KG1 (cell line): ENCODE measurements at regions not wholly inside any gene's neighbourhood (a gene's known extent, or its start where the extent isn't known, plus 50 kb on each side); places are given as distances from the start of the nearest gene placed in this dataset.
A peak's percentile ranks its signal among the peaks of the same experiment; 100 is the strongest.
"Not testable (repeated sequence)": the region's sequence is repeated elsewhere in the genome, so short reads cannot be mapped to it uniquely, and the experiment has no call there.

Experiments used
- DNase-seq: peaks from one replicate; lab custom pipeline; 2025; lab: John Stamatoyannopoulos, UW

DNA sequence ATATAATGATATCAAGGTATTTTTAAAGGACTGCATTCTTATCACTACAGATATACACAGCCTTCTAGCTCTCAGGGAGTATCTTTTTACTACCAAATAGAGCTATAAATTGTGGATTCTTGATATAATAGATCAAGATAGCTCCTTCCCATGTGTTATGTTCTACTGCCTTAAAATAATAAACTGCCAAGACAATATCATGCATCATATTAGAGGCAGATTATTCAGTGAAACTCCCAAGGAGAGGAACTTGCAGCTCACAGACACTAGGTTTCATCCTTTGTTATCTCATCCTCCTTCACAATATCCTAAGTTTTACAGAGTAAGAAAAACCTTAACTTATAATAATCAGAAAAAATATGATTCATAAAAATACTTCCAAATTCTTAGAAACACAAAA is 802.8 kb downstream of the DIAPH3 start:
- DNase-seq = no peak

DNA sequence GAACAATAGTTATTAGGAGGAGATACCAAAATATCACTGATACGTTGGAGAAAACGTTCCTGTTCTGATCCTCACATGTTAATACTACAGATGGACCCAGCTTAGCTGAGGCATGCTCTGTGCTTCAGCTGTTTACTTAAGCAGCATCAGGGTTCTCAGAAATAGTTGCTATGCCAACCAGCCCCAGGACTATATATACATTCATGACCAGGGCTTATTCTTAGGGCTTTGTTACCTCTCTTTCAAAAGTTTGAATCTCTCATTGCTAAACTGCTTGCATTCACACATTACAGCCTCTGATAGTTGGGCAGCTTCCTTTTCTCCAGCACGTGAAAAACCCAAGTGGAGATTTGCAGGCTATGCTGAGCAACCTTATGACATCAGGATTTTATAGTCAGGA is 800.4 kb downstream of the DIAPH3 start:
- DNase-seq = no peak

DNA sequence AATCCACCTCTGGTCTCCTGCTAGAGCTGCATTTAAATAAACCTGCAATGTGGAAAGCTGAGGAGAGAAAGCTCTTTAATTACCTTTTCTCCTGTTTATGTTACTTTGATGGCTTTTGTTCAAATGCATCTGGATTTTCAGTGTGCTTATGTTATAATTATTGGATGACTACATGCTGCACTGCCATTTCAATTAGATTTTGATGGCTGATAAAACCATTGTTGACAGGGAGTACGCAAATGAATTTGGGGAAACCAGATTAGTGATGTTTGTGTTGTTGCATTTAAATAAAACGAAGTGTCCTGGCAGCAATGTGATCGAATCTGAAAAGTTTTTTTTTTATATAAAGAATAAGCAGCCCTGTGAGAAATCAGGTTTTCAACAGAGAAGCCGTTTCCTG is 799.8 kb downstream of the DIAPH3 start:
- no peak for DNase-seq

DNA sequence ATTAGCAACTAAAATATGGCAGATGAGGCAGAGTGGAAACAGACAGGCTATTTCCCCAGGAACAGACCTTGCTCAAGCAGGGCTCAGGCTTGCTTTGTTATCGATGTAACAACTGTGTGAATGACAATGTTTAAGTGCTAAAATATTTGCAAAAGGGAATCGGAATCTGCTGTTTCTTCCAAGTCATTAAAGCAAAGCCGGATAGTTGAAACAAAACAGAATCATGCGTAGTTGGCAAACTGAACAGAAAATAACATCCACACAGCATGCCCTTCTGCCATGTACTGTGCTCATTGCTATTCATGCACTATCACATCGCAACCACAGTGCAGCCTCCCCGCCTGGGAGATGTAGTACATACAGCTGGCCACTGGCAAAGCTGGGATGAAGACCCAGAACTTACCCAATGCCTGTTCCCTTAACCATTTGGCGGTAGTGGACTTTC is 799.1 kb downstream of the DIAPH3 start:
- DNase-seq = no peak

DNA sequence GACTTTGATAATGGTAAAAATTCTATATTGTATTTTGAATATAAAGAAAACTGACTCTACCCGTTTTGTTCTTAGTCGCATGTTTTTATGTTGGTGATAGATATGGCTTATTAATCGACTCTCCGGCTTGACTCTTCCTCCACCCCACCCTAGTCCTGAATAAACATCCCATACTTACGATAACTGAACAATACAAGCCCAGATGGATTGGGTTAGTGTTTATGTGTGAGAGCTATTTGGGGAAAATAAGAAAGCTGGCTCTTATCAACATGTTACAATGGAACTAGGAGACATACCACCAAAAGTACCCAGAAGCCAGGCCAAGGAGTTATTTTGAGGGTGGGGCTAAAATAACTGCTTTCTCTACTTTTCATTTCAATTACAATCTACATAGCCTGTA is 796.3 kb downstream of the DIAPH3 start:
- no peak for DNase-seq

DNA sequence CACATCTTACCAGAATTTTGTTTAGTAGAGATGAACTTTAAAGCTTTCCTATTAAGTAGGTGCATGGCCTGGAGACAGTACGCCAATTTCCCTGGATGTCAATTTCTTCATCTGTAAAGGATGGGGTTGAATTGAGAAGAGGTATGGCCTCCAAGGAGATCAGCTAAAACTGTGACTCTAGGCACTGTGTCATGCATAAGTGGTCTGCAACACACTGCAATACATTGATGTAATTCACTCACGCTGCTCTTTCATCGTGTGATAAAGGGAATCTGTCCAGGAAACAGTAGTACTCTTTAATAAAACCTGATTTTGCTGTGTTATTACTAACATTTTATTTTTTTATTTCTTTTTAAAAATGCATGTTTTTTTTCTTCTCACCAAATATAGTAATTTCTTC is 795.8 kb downstream of the DIAPH3 start:
- no peak for DNase-seq

DNA sequence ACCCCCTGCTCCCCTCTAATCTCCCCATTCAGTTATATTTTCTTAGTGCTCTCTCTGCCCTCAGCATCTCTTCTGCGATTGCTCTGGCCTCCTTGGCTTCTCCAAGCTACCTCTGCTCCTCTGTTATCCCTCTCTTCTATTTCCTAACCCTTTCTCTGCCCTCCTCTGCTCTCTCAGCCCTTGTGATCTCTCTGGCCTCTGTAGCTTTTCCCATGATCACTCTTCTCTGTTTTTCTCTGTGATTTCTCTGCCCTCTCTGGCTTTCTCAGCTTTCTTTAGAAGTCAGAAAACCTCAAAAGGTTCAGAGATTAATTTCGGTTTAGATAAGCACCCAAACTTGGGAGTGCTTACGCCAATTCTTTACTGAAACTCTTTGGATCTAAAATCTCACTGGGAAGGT is 795.0 kb downstream of the DIAPH3 start:
- no peak for DNase-seq

DNA sequence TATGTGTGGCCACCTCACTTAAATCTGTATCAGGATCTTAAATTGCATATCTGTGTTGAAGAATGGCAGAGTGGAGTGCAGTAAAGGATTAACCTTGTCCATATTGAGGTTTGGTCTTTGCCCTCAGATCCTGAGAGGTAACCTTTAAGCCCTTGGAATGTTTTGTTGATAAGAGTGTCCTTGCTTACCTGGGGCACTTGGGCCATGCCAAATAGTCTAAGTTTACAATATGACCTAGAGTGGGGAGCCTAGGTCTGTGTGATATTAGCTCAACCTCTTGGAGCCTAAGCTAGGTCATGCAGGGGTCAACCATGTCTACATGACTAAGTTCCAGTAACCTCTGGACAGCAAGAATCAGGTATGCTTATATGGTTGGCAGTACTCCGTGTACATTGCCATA is 792.5 kb downstream of the DIAPH3 start:
- DNase-seq = no peak

DNA sequence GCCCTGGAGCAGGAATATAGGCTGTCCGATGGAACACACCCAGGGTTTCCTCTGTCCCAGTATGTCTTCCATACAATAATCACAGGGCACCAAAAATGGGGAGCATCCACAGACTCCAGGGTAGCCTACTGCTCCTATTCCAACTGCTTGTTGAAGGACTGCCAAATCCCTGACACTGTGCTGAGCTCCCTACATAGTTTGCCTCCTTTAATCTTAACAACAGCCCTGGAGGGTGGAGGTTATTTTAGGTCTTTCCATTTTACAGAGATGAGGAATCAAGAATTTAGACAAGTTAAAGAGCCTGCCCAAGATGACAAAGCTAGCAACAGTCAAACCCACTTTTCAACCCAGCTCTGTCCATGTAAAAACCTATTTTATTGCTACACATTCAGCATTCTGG is 790.4 kb downstream of the DIAPH3 start:
- DNase-seq = no peak

DNA sequence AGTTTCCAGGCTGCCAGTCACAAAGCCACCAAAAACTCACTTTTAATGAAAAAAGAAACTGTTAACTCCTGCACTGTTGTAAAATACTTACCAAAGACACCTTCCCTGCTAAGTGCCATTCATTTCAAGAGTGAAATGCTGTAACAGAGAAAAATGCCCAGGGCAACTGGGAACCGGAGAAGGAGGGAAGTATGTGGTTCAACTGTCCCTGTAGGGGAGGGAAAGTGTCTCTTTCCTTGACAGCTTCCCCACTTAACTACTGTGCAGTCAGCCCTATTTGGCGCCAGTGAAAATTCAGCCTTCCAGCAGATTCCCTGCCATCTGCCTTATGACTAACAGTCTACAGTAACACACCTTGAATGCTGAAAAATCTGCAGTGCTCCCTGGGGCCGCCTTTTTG is 789.0 kb downstream of the DIAPH3 start:
- DNase-seq = no peak

DNA sequence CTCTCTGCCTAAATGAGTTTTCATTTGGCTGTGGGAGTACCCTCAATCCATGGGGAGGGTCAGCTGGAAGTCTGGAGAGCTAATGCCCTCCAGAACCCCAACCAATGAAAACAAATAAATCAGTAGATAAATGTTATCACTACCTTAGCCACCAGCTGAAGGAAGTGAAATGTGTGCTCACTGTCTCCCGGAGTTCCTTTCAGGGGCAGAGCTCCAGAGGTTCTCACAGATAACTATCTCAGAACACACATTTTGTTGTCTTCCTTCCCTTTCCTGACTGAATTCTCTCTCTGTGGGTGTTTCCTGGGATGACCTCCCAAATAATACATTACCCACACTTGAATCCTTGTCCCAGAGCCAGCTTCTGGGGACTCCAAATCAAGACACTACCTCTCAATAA is 779.6 kb downstream of the DIAPH3 start:
- no peak for DNase-seq

DNA sequence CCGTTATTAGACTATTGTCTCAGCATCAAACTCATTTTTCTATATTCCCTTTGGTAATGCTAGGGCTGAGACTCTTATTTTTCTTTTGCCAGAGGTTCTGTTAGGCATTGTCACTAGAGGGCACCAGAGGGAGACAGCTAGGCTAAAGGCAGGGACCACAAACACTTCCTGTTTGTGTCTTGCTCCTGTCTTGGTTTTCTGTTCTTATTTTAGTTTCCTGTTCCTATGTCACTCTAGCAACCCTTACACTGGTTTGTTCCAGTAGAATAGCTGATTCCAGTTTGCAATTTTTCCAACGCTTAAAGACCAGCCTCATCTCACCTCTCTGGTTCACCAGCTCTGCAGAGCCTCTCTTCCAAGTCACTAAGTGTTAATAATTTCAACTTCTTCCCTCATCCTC is 772.0 kb downstream of the DIAPH3 start:
- peak; percentile 84 for DNase-seq

DNA sequence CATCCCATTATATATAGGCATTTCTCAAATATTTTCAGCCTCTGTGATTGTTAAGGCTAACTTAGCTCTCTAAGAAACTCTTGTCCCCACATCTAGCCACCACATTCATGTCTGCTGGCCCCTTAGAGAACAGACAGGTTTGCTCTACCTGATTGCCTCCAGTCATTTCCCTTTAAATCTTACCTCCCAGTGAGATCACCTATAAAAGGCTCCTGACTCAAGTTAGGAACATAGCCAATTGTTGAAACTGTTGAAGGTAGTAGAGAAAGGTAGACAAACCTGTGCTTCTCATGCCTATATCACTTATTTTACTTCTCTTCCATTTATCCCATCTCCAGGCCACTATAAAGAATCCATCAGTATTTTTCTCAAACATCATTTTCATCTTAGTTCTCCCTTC is 771.4 kb downstream of the DIAPH3 start:
- no peak for DNase-seq

DNA sequence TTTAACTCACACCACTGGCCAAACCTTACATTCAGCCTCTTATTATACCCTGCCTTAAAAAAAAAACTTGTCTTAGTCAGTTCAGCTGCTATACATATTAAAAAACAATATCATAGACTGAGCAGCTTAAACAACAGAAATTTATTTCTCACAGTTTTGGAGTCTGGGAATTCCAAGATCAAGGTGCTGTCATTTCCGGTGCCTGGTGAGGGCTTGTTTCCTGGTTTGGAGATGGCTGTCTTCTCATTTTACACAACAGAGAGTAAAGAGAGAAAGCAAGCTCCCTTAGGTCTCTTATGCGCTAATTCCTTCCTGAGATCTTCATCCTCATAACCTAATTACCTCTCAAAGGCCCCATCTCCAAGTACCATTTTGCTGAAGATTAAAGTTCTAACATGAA is 769.2 kb downstream of the DIAPH3 start:
- no peak for DNase-seq

DNA sequence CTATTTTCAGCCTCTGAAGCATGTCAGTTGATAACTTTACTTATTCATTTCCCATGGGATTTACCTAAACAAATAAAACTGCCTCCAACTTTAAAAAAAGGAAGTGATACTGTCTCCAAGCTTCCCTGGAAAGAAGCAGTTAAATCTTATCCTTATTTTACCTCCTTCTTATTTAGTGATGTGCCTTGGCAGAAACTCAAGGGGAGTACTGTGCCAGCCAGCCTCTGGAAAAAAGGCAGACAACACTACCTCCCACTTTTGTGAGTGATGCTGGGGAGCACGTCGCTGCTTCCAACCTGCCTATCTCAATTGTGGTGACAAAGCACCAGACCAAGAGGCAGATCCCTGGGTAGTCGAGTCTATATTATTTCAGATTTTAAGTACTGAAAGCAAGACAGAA is 765.6 kb downstream of the DIAPH3 start:
- no peak for DNase-seq

DNA sequence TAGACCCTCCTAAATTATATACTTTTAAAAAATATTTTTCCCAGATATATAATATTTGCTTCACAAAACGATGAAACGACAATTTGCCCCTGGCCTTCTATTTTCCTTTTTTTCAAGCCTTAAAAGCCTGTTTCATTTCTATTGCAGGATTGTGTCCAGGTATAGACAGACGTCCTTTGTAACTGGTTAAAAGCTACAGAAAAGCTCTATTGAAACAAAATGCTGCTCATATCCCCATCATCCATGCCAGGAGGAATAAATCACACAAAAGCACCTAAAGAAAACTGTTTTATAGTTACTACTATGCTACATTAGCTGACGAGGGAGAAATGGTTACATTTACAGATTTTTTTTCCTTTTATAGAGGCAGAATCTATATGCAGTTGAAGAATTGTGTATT is 765.1 kb downstream of the DIAPH3 start:
- DNase-seq = no peak

DNA sequence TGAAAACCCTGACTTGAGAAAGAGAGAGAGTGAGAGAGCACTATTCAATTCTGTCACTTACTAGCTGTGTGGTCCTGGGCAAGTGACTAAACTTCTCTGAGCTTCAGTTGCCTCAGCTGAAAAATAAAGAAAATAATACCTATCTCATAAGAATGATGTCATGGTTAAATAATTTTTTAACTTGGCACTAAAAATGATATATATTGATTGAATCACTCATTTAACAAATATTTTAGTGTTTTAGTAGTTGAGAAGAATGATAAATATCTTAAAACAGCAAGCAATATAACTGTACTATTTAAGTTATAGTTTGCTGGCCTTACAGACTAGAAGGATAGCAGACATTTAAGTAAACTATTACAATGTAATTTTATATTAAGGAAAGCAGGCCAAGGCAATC is 764.2 kb downstream of the DIAPH3 start:
- no peak for DNase-seq

DNA sequence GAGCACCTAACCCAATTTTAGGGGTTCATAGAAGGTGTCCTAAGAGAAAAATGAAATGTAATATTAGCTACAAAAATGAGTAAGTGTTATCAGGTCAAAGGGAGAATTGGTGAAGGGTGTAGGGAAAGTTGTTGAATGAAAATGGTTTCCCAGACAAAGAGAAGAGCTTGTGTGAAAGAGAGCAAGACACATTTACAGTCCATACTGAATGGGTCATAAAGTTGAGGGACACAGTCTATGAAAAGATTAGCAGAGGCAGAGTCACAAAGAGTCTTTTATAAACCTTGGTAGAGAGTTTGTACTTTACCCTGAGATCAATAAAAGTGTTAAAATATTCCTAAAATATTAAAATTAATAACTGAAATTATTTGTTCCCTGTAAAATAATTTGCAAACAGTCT is 759.4 kb downstream of the DIAPH3 start:
- no peak for DNase-seq

DNA sequence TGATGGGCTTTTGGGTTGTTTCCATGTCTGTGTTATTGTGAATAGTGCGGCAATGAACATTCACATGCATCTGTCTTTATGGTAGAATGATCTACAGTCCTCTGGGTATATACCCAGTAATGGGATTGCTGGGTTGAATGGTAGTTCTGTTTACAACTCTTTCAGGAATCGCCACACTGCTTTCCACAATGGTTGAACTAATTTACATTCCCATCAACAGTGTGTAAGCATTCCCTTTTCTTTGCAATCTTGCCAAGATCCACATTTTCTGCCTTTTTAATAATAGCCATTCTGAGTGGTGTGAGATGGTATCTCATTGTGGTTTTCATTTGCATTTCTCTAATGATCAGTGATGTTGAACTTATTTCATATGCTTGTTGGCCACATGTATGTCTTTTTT is 756.5 kb downstream of the DIAPH3 start:
- not testable (repeated sequence) for DNase-seq

DNA sequence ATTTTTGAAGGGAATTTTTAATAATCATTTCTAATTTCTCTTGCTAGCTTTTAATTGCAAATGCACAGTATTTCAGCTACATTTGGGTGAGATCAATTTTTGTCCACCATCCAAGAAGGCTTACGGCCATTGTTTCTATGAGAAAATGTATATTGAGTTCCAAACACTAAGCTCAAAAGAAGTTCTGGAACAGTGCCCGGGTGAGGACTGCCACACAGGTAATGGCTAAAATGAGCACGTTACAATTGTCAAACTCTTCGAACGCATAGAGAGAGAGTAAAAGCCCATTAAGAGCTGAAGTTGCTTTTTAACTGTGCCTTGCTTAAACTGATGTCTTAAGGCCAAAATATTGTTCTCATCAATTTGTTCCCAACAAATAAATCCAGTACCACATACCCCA is 755.0 kb downstream of the DIAPH3 start:
- DNase-seq = no peak

DNA sequence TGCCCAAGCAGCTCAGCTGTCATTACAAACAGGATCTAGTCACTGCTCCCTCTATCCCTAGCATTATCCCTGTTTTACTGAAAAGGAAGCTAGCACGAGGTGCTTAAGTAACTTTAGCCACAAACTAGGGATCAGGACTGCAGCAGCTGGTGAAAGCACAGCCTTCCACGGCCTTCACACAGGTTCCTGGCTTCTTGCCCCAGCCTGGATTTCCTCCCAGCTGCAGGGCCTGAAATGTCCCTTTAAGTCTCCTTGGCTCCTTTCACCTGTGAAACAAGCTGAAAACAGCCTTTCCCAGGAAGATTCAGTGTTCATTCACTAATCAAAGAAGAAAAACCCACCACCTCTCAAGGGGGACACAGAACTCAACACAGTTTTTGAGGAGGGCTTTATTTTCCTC is 754.5 kb downstream of the DIAPH3 start:
- DNase-seq = no peak

DNA sequence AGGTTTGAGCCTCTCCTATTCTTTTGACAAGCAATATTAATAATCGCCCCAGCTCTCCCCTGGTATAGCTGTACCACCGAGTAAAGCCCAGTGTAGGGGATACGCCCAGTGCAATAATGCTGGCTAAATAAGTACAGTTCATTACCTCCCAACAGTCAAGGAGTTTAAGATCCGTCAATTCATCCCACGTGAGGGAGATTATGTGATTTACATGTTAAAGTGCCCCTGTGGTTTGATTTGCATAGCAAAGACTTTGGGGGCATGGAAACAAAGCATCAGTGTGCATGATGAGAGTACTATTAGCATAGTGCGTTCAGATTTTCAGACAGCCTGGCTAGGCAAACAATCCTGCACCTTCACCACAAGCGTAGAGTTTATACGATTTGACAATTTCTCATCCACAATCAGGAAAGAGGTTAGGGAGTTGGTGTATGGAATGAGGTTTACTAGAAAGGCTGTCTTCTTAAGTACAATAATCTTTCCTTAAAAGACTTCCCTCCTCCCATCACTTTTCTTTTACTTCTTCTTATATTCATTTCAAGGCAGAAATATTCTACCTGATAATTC is 754.0 kb downstream of the DIAPH3 start:
- no peak for DNase-seq

DNA sequence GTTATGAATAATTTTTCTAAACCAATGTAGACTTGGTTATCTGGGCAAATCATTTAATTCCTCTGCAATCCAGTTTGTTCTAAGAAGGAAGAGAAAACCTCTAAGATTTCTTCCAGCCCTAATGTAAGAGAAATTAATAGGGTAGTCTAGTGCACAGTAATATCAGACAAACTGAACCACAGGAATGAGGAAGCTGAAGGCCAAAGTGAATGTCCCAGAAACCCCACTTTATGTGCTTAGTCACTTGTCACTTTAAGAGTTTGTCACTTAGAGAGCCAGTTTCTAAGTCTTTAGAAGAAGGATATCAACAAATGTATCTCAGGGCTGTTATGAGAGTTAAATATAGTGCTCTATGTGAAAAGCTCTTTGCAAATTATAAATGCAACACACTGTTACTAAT is 750.6 kb downstream of the DIAPH3 start:
- DNase-seq = no peak

DNA sequence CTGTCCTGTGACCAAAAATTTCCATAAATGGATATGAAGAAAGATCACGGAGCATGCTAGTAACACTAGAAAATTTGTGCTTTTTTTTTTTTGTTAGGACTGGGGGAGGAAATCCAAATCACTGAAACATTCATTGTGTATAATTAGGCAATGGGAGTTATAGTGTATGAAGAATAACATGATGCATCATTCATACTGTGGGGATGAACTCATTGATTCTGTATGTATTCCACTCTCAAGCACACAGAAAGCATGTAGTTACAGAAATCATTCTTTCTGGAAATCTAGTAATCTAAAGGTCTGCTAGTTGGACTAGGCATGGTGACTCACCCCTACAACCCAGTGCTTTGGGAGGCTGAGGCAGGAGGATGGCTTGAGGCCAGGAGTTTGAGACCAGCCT is 749.7 kb downstream of the DIAPH3 start:
- DNase-seq = no peak

DNA sequence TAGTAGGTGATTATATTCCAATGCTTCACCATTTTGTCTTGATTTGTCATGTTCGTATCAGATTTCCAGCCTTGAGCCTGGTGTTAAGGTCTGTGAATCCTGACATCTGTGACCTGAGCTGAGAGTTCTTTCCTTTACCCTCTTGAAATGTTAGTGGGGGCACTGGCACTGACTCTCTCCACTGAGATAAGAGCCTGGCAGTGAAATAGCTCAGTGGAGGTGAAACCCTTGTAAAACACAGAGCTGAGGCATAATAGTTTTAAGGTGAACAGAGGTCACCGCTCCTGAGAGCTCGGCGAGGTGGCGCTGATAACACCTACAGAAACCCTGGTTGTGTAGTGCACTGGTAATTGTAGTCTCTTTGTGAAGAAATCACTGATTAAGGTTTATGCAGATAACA is 748.2 kb downstream of the DIAPH3 start:
- no peak for DNase-seq
